Endothelial cell of umbilical vein (primary cell): ENCODE measurements at regions not wholly inside any gene's neighbourhood (a gene's known extent, or its start where the extent isn't known, plus 50 kb on each side); places are given as distances from the start of the nearest gene placed in this dataset.

Experiments
- BruUV-seq: library from RNA; stranded (reverse); fragments of 400-500 nt; replicated peaks from 2 replicates; lab custom pipeline; 2021; lab: Mats Ljungman, UMichigan
- CTCF ChIA-PET: fragments of 300-600, 350-600 bp; sonication (Branson Sonifier 250); formaldehyde crosslinking; loops from one replicate; lab custom pipeline; 2021; ENCODE audit warnings: antibody characterized with exemption, inconsistent platforms; lab: Charles Lee
- POLR2A ChIA-PET: fragments of 300-600, 350-600 bp; sonication (Branson Sonifier 250); formaldehyde crosslinking; loops from one replicate; lab custom pipeline; 2021; ENCODE audit warnings: antibody characterized with exemption, inconsistent platforms; lab: Charles Lee
- DNase-seq: peaks from one replicate; pipeline ENCODE4 v3.0.0-alpha.2; 2011; ENCODE audit warnings: low read depth, low spot score
- FAIRE-seq: peaks from 2 replicates; lab custom pipeline; 2011; peaks lifted over from hg19 to GRCh38; lab: Jason Lieb, UNC
- H2AFZ ChIP-seq: 2 replicates; pipeline ENCODE4 v1.6.0; 2012; ENCODE audit warnings: low read depth, low read length, control low read depth, inconsistent platforms
- H3K27ac ChIP-seq: 2 replicates; pipeline ENCODE4 v1.5.1; 2011; ENCODE audit warnings: low read depth, mild to moderate bottlenecking, control low read depth, low read length, moderate library complexity; ENCODE audit not compliant: insufficient read depth
- H3K27me3 ChIP-seq, 2 experiments: 2 replicates each; pipeline versions ENCODE4 v1.6.0 to v1.6.1; 2011; ENCODE audit warnings: low read length in 2 of 2, mixed read lengths in 1 of 2; ENCODE audit not compliant: control insufficient read depth in 2 of 2, insufficient read depth in 2 of 2
- H3K36me3 ChIP-seq, 2 experiments: 2 replicates in 1 of 2; 3 replicates in 1 of 2; pipeline ENCODE4 v1.5.1; 2011; ENCODE audit warnings: low read length in 2 of 2, mild to moderate bottlenecking in 1 of 2, moderate library complexity in 1 of 2; ENCODE audit not compliant: control insufficient read depth in 2 of 2, insufficient read depth in 2 of 2; ENCODE audit errors: extremely low read depth in 1 of 2
- H3K4me1 ChIP-seq: 3 replicates; pipeline ENCODE4 v1.5.1; 2011; ENCODE audit warnings: mild to moderate bottlenecking, low read length; ENCODE audit not compliant: control insufficient read depth, insufficient read depth; ENCODE audit errors: extremely low read depth
- H3K4me2 ChIP-seq: 2 replicates; pipeline ENCODE4 v1.6.1; 2011; ENCODE audit warnings: low read length, control low read depth, mixed read lengths; ENCODE audit not compliant: insufficient read depth
- H3K4me3 ChIP-seq, 3 experiments: fragments of 200-600 bp in 1 of 3; sonication (generic), shearing (Covaris generic) in 1 of 3; replicated peaks in 1 of 3; 2 replicates each; pipeline ENCODE4 v1.5.1; 2011 to 2016; ENCODE audit warnings: control low read depth in 3 of 3, low read length in 3 of 3, mild to moderate bottlenecking in 2 of 3, inconsistent platforms in 1 of 3, low read depth in 1 of 3, moderate library complexity in 1 of 3; ENCODE audit not compliant: insufficient read depth in 1 of 3
- H3K79me2 ChIP-seq: 2 replicates; pipeline ENCODE4 v1.6.0; 2012; ENCODE audit warnings: low read length, inconsistent platforms; ENCODE audit not compliant: control insufficient read depth, insufficient read depth
- H3K9ac ChIP-seq: replicated peaks from 2 replicates; pipeline ENCODE3; 2011; ENCODE audit warnings: low read length, control low read depth; ENCODE audit not compliant: insufficient read depth; ENCODE audit errors: extremely low read depth
- H3K9me1 ChIP-seq: replicated peaks from 3 replicates; pipeline ENCODE4 v1.6.0; 2011; ENCODE audit warnings: mild to moderate bottlenecking, low read length; ENCODE audit not compliant: control insufficient read depth, insufficient read depth; ENCODE audit errors: extremely low read depth
- H3K9me3 ChIP-seq: replicated peaks from 2 replicates; pipeline ENCODE4 v1.5.1; 2012; ENCODE audit warnings: low read length, inconsistent platforms; ENCODE audit not compliant: control insufficient read depth, insufficient read depth
- H4K20me1 ChIP-seq: replicated peaks from 2 replicates; pipeline ENCODE3; 2011; ENCODE audit warnings: mild to moderate bottlenecking, low read length; ENCODE audit not compliant: control insufficient read depth, insufficient read depth; ENCODE audit errors: extremely low read depth
- EZH2 ChIP-seq: IDR thresholded peaks from 2 replicates; pipeline ENCODE4 v1.6.1; 2012; ENCODE audit warnings: borderline replicate concordance, low read depth, mild to moderate bottlenecking, moderate library complexity, low read length, inconsistent platforms; ENCODE audit not compliant: severe bottlenecking
- GATA2 ChIP-seq: IDR thresholded peaks from 2 replicates; pipeline ENCODE4 v1.7.0; 2011; ENCODE audit warnings: low read depth, mild to moderate bottlenecking, moderate library complexity, mixed read lengths, low read length; ENCODE audit not compliant: insufficient read length, insufficient read depth
- JUN ChIP-seq: IDR thresholded peaks from 2 replicates; pipeline ENCODE4 v1.6.1; 2011; ENCODE audit warnings: borderline replicate concordance, low read depth; ENCODE audit not compliant: insufficient read length, insufficient read depth
- POLR2A ChIP-seq: IDR thresholded peaks from 2 replicates; pipeline ENCODE4 v1.6.1; 2012; ENCODE audit warnings: low read depth, mild to moderate bottlenecking, control low read depth, low read length
- POLR2AphosphoS5 ChIP-seq: IDR thresholded peaks from 2 replicates; pipeline ENCODE4 v1.6.1; 2012; ENCODE audit warnings: low read depth, mild to moderate bottlenecking, control low read depth, low read length, moderate library complexity; ENCODE audit not compliant: insufficient read depth
- dilution Hi-C: fragments of 300-500 bp; cut with MboI; formaldehyde crosslinking; loops from one replicate; pipeline ENCODE4 v1.15.0; 2019; ENCODE audit warnings: low sequenced_read_pairs; ENCODE audit not compliant: extremely low pct_ligation_motif_present
- intact Hi-C: fragments of 100-400 bp; cut with micrococcal nuclease; formaldehyde crosslinking; loops from one replicate; pipeline ENCODE4 v1.10.0; 2022
- TF ChIP-seq, protein P1 (sequence below), 2 donors: IDR thresholded peaks; 1 replicate in 1 of 2; 2 replicates in 1 of 2; pipeline ENCODE4 v1.5.1; 2011; ENCODE audit warnings: low read length in 2 of 2, mild to moderate bottlenecking in 2 of 2, moderate library complexity in 2 of 2, control low read depth in 1 of 2, inconsistent platforms in 1 of 2, low read depth in 1 of 2; ENCODE audit not compliant: insufficient read depth in 1 of 2; ENCODE audit errors: extremely low read depth in 1 of 2

GRCh38 chr4:136793848-136794247, 738.4 kb downstream of the PCDH18 start:
- FAIRE-seq (no peak), DNase-seq (no peak)
- TF ChIP-seq JUN (no peak), GATA2 (no peak), EZH2 (no peak)
- intact Hi-C loops: no loop called here
- dilution Hi-C loops: no loop called here
- Histone ChIP-seq H2AFZ (no peak overlapping the region), H3K4me1 (no peaks in the 10 kb centered on the region), H3K27me3 (no peaks in the 10 kb centered on the region), H3K9me3 (no peaks in the 10 kb centered on the region), H3K9ac (no peak overlapping the region), H3K27ac (no peak overlapping the region), H3K9me1 (no peaks in the 10 kb centered on the region), H3K79me2 (no peaks in the 10 kb centered on the region), H3K4me3 (no peak overlapping the region), H3K4me2 (no peak overlapping the region), H3K36me3 (no peaks in the 10 kb centered on the region), H4K20me1 (no peaks in the 10 kb centered on the region)
- BruUV-seq: no TSS peak
- POLR2A ChIA-PET: no interaction called here
- CTCF ChIA-PET: interaction anchor here (1.7 kb wide), 1 partner anchor 10 kb away, joined by 4 read pairs; no protein-coding TSS in a partner anchor

- H3K79me2 ChIP-seq: no peaks in the 10 kb centered on the region
- dilution Hi-C loops (no loop called here), intact Hi-C loops (no loop called here)
- POLR2A ChIA-PET: no interaction called here
- FAIRE-seq (no peak), DNase-seq (no peak)
- BruUV-seq: no TSS peak
- H3K9me3 ChIP-seq: no peaks in the 10 kb centered on the region
- no peak overlapping the region for H3K27ac ChIP-seq
- no peaks in the 10 kb centered on the region for H3K4me1 ChIP-seq
- no peaks in the 10 kb centered on the region for H3K27me3 ChIP-seq
- CTCF ChIA-PET: no interaction called here
- H3K9ac ChIP-seq: no peak overlapping the region
- H4K20me1 ChIP-seq: no peaks in the 10 kb centered on the region
- H3K4me3 ChIP-seq: no peak overlapping the region
- H3K36me3 ChIP-seq: no peaks in the 10 kb centered on the region
- no peaks in the 10 kb centered on the region for H3K9me1 ChIP-seq
- TF ChIP-seq, protein P1, sequence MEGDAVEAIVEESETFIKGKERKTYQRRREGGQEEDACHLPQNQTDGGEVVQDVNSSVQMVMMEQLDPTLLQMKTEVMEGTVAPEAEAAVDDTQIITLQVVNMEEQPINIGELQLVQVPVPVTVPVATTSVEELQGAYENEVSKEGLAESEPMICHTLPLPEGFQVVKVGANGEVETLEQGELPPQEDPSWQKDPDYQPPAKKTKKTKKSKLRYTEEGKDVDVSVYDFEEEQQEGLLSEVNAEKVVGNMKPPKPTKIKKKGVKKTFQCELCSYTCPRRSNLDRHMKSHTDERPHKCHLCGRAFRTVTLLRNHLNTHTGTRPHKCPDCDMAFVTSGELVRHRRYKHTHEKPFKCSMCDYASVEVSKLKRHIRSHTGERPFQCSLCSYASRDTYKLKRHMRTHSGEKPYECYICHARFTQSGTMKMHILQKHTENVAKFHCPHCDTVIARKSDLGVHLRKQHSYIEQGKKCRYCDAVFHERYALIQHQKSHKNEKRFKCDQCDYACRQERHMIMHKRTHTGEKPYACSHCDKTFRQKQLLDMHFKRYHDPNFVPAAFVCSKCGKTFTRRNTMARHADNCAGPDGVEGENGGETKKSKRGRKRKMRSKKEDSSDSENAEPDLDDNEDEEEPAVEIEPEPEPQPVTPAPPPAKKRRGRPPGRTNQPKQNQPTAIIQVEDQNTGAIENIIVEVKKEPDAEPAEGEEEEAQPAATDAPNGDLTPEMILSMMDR (IDR thresholded peaks at IDR 0.05; ENCODE audit: extremely low read depth in 1 of 2, insufficient read depth in 1 of 2, low read depth in 1 of 2, low read length in 2 of 2): no peak
- TF ChIP-seq POLR2A: no peak
- no peak for TF ChIP-seq POLR2AphosphoS5
- H2AFZ ChIP-seq: no peak overlapping the region
- H3K4me2 ChIP-seq: no peak overlapping the region
These were observed 748.0 kb downstream of the PCDH18 start for GRCh38 chr4:136784326-136784725.
